ENCODE measurements at regions not wholly inside any gene's neighbourhood (a gene's known extent, or its start where the extent isn't known, plus 50 kb on each side); places are given as distances from the start of the nearest gene placed in this dataset.

DNA sequence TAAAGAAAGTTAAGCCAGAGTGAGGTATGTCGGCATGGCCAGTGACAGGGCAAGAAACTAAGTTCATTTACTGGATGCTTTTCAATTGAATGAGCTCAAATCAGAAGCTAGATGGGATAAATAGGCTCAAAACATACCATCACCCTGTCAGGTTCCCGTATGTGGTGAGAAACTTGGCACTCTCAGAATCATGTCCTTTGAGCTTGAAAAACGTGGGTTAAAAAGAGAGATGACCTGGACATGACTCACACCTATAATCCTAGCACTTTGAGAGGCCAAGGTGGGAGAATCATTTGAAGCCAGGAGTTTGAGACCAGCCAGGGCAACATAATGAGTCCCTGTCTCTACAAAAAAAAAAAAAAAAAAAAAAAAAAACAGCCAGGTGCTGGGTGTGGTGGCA is 121.7 kb upstream of the RGMB start:
- TF ChIP-seq, protein P1, sequence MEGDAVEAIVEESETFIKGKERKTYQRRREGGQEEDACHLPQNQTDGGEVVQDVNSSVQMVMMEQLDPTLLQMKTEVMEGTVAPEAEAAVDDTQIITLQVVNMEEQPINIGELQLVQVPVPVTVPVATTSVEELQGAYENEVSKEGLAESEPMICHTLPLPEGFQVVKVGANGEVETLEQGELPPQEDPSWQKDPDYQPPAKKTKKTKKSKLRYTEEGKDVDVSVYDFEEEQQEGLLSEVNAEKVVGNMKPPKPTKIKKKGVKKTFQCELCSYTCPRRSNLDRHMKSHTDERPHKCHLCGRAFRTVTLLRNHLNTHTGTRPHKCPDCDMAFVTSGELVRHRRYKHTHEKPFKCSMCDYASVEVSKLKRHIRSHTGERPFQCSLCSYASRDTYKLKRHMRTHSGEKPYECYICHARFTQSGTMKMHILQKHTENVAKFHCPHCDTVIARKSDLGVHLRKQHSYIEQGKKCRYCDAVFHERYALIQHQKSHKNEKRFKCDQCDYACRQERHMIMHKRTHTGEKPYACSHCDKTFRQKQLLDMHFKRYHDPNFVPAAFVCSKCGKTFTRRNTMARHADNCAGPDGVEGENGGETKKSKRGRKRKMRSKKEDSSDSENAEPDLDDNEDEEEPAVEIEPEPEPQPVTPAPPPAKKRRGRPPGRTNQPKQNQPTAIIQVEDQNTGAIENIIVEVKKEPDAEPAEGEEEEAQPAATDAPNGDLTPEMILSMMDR (IDR thresholded peaks at IDR 0.05; ENCODE audit: insufficient read depth, low read length): no peak
- TF ChIP-seq, protein P2, sequence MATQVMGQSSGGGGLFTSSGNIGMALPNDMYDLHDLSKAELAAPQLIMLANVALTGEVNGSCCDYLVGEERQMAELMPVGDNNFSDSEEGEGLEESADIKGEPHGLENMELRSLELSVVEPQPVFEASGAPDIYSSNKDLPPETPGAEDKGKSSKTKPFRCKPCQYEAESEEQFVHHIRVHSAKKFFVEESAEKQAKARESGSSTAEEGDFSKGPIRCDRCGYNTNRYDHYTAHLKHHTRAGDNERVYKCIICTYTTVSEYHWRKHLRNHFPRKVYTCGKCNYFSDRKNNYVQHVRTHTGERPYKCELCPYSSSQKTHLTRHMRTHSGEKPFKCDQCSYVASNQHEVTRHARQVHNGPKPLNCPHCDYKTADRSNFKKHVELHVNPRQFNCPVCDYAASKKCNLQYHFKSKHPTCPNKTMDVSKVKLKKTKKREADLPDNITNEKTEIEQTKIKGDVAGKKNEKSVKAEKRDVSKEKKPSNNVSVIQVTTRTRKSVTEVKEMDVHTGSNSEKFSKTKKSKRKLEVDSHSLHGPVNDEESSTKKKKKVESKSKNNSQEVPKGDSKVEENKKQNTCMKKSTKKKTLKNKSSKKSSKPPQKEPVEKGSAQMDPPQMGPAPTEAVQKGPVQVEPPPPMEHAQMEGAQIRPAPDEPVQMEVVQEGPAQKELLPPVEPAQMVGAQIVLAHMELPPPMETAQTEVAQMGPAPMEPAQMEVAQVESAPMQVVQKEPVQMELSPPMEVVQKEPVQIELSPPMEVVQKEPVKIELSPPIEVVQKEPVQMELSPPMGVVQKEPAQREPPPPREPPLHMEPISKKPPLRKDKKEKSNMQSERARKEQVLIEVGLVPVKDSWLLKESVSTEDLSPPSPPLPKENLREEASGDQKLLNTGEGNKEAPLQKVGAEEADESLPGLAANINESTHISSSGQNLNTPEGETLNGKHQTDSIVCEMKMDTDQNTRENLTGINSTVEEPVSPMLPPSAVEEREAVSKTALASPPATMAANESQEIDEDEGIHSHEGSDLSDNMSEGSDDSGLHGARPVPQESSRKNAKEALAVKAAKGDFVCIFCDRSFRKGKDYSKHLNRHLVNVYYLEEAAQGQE (IDR thresholded peaks at IDR 0.05; ENCODE audit: insufficient replicate concordance, low read depth): no peak
- TF ChIP-seq POLR2AphosphoS5 (IDR thresholded peaks at IDR 0.05; ENCODE audit: low read depth) (no peak), SPI1 (IDR thresholded peaks at IDR 0.05; ENCODE audit: borderline replicate concordance, low read depth) (no peak)
